T-helper 9 cell (primary cell): ENCODE measurements at regions not wholly inside any gene's neighbourhood (a gene's known extent, or its start where the extent isn't known, plus 50 kb on each side); places are given as distances from the start of the nearest gene placed in this dataset.
"Not testable (repeated sequence)": the region's sequence is repeated elsewhere in the genome, so short reads cannot be mapped to it uniquely, and the experiment has no call there.

ENCODE experiments used
- DNase-seq: peaks from one replicate; pipeline ENCODE4 v3.0.0-alpha.2; 2020

GRCh38 chr1:38658883-38659282 is 200.7 kb downstream of the RRAGC start:
- DNase-seq: no peak

- no peak for DNase-seq
Measured at GRCh38 chr1:38657873-38658272, 201.7 kb downstream of the RRAGC start.

DNA sequence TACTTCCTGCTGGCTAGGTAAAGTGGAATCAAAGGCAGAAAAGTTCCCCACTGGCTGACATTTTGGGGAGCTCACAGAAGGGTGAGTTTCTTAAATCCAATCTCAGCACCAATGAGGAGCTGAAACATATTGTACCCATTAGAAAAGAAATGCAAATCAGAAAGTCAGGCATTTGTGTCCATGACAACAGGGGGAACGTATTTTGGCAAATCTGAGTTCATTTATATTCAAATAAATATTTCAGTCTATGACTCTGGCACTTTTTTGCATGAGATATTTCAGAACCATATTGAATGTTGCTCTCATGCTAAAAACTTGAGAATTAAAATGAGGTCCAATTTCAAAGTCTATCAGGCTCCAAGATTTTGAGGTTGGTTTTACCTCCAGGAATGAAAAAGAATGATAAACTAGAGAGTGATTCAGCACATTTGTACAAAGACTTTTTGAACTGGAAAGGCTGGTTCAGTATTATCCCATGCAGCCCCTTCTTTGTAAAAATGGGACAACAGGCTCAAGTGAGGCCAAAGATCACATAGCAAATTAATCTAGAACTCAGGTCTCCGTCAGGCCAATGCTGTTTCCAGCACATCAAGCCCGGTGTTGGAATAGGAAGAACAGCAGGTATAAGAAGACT is 202.2 kb downstream of the RRAGC start:
- DNase-seq: no peak

DNA sequence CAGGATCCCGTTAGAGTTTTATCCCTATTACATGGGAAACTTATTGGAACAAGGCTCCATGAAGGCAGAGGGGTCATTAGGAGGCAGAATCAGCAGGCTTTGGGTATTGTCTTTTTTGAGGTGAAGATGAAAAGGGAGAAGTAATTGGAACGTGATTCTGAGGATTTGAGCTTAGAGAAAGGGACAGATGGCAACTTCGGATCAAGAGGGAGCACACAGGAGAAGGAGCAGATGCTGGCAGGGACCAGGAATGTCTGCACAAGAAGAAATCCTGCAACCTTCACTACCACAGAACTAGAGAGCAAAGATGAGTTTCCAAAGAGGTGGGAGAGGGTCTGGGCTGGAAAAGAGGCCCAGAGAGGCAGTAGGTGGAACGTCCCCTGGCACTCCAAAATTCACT is 202.8 kb downstream of the RRAGC start:
- no peak for DNase-seq

GRCh38 chr1:38652217-38652616 is 207.4 kb downstream of the RRAGC start:
- DNase-seq: no peak

GRCh38 chr1:38651669-38652068 is 207.9 kb downstream of the RRAGC start:
- no peak for DNase-seq

GRCh38 chr1:38648417-38648816 is 211.2 kb downstream of the RRAGC start:
- no peak for DNase-seq

GRCh38 chr1:38647341-38647740 is 212.2 kb downstream of the RRAGC start:
- not testable (repeated sequence) for DNase-seq

- DNase-seq: no peak
Measured at GRCh38 chr1:38644092-38644491, 215.5 kb downstream of the RRAGC start.

- DNase-seq: no peak
Measured at GRCh38 chr1:38641661-38642060, 217.9 kb downstream of the RRAGC start.

- no peak for DNase-seq
Measured at GRCh38 chr1:38640371-38640770, 219.2 kb downstream of the RRAGC start.

DNA sequence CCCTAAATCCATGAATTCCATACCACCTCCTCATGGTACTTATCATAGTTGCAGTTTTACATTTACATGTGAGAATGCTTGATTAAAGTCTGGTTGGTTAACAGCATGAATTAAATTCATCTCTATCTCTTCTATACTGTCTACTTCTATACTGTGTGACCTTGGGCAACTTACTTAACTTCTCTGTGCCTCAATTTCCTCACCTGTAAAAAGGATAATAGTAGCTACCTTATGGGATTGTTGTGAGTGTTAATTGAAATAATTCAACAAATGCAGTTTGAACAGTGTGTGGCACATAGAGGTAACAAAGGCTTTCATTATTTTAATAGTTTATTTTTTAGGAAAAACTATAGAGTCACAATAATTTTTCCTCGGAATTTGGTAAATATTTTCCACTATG is 231.3 kb downstream of the RRAGC start:
- DNase-seq: no peak

DNA sequence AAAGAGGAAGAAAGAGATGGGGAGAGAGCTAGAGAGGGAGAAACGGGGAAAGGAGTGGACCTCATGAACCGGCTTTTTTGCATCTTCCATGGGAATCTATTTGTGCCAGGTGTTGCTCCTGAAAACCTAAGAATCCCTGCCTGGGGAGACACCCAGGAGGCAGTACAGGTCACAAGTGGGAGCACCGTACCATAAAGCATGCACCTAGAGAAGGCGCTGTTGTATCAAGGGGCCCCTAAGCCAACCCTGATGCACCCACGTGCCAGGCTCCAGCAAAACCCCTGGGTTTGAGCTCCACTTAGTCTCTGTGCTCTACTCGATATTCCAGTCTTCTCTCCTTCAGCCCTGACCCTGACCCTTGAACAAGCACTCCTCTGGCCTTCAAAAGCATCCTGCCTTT is 233.6 kb downstream of the RRAGC start:
- no peak for DNase-seq

- DNase-seq: no peak
Measured at GRCh38 chr1:38624336-38625039, 235.1 kb downstream of the RRAGC start.

DNA sequence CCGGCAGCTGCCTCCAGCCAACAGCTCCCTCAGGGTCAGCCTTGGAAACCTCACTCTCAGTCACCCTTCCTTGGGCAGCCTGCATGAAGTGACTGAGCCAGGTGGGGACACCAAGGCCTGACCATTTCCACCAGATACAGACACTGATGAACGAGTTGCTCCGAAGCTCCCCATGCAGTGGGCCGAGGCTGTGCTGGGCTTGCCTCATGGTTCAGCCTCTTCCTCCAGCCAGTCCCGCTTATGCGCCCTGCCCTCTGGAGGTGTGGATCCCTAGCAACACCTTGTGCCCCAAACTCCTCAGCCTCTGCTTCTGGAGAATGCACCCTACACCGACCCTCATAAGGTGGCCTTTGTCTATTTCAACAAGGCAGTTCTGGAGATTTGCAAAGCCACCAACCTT is 236.0 kb downstream of the RRAGC start:
- DNase-seq: no peak

DNA sequence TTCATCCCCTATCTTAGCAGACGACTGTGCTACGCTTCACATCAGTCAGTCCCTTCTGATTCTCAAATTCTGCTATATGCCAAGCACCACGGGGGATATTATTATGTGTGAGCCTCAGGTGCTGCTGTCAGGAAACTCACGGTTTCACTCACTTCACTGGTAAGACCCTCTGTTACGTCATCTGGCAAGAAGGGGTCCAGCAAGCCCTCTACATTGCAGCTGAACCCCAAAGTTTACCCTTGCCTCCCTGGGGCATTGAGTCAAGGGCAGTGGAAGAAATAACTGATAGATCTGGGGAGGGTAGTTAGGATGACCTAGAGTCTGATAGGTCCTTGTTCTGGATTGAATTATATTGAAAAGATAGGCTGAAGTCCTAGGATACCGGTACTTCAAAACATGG is 237.4 kb downstream of the RRAGC start:
- no peak for DNase-seq

DNA sequence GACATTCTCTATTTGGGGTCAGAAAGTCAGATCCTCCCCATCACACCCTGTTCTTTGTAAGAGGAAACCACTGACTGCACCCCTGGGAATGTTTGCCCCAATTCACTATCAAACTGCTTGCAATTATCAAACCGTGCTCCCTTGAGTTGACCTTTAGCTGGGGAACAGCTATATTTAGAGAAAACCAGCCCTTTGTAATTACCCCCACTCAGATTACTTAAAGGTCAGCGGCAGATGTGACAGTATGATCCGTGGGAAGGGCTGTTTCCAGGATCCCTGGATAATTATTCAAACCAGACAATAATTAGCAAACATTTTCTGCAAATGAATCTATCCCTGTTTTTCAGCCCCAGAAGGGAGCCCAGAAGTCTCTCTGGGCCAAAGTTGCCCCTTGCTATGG is 242.7 kb downstream of the RRAGC start:
- DNase-seq: no peak

DNA sequence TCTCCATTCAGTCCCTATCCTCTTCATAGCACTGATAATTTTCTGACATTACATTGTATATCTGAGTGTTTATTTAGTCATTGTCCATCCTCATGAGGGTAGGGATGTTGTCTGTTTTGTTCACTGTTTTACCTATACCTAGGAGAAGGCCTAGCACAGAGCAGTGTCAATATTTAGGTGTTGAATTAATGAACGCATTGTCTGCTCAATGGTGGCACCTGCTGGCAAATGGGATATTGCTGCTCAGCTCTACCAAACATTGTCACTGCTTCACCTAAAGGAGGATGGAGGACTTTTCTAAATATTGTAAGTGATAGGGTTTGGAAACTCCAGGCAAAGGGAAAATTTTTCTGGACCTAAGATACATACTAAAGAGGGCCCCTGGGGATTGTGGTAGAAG is 243.9 kb downstream of the RRAGC start:
- no peak for DNase-seq

DNA sequence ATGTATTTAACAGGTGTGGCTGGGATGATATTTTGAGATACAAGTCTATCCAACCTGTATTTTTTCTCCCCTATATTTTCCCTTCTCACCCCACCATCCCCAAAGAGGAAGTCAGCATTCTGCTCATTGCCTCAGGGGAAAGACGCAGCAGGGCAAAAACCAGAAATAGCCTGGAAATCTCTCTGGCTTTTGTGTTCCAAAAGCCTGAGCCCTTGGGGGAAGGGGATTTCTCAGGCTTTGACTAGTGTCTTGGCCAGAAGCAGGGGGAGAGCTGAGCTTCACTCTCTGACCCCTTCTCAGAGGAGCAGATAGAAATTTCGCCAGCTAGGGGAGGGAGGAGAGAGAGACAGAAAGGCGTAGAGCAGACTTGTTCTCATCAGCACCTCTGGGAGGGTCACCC is 244.7 kb downstream of the RRAGC start:
- no peak for DNase-seq

DNA sequence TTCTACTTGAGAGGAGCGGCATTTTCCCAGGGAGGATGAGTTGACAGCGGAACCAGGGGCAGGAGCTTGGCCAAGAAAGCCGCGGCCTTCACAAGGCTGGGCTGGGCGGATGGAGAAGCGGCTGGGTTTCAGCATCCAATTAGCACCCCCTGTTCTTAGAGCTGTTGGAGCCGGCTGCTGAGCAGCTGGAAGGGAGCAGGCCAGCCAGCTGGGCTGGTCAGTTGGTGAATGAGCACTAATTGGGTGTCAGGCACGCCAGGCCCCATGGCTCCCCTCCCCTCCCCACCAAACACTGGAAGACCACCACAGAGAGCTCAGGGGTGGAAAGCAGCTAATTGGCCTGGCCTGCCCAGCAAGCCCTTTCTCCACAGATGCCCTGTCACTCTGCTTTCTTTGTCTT is 245.6 kb downstream of the RRAGC start:
- no peak for DNase-seq

- DNase-seq: no peak
Measured at GRCh38 chr1:38612951-38613350, 246.6 kb downstream of the RRAGC start.

GRCh38 chr1:38611664-38612211 is 247.8 kb downstream of the RRAGC start:
- no peak for DNase-seq

- DNase-seq: no peak
Measured at GRCh38 chr1:38609166-38610025, 250.2 kb downstream of the RRAGC start.
